ENCODE measurements at regions not wholly inside any gene's neighbourhood (a gene's known extent, or its start where the extent isn't known, plus 50 kb on each side); places are given as distances from the start of the nearest gene placed in this dataset.
"Not testable (repeated sequence)": the region's sequence is repeated elsewhere in the genome, so short reads cannot be mapped to it uniquely, and the experiment has no call there.

- Histone ChIP-seq H3K4me1 (ENCODE audit: insufficient read depth, low read length) (no peaks in the 10 kb centered on the region), H2AFZ (ENCODE audit: low read length) (no peak overlapping the region), H3K9me3 (ENCODE audit: low read length) (peaks cover 15% of the 10 kb centered on the region), H3K27me3 (ENCODE audit: low read length) (no peaks in the 10 kb centered on the region), H3K9me2 (replicated peaks; ENCODE audit: low read length) (no peaks in the 10 kb centered on the region), H3K79me2 (ENCODE audit: low read length) (no peaks in the 10 kb centered on the region), H3K36me3 (ENCODE audit: low read depth, low read length) (peaks cover 24% of the 10 kb centered on the region), H3K4me2 (ENCODE audit: low read length) (no peak overlapping the region), H3K9ac (ENCODE audit: low read length) (no peak overlapping the region), H4K20me1 (ENCODE audit: low read length) (no peaks in the 10 kb centered on the region), H3K27ac (ENCODE audit: low read length) (no peak overlapping the region), H3K4me3 (ENCODE audit: low read length) (no peak overlapping the region), H3F3A (ENCODE audit: low read length, unreplicated experiment) (no peaks in the 10 kb centered on the region)
- intact Hi-C loops (cut with micrococcal nuclease), result no loop called here
- TF ChIP-seq EZH2phosphoT487 (IDR thresholded peaks at IDR 0.05; ENCODE audit: borderline replicate concordance, low read length) (no peak), CTCF (conservative IDR thresholded peaks at IDR 0.05; ENCODE audit: low read depth, low read length) (no peak), EZH2 (IDR thresholded peaks at IDR 0.05; ENCODE audit: low read length, unreplicated experiment) (no peak)
- ATAC-seq (no peak), DNase-seq (no peak)
- ChIA-PET POLR2A (ENCODE audit: unreplicated experiment) (no interaction called here), CTCF (no interaction called here)
- no TSS peak for BruUV-seq (replicated peaks)
Observed at GRCh38 chr15:25094066-25094465, 139.3 kb downstream of the SNRPN start.

GRCh38 chr15:25094519-25094918, 139.7 kb downstream of the SNRPN start:
- no peaks in the 10 kb centered on the region for H4K20me1 ChIP-seq (ENCODE audit: low read length)
- intact Hi-C loops (cut with micrococcal nuclease), result no loop called here

GRCh38 chr15:25095179-25095578, 140.4 kb downstream of the SNRPN start:
- CTCF ChIA-PET, result no interaction called here
- peaks cover 15% of the 10 kb centered on the region; the same call in 1 of the 2 replicates for H3K36me3 ChIP-seq (ENCODE audit: low read depth, low read length)
- no peak for TF ChIP-seq EZH2 (IDR thresholded peaks at IDR 0.05; ENCODE audit: low read length, unreplicated experiment)
- TF ChIP-seq EZH2phosphoT487 (IDR thresholded peaks at IDR 0.05; ENCODE audit: borderline replicate concordance, low read length), result no peak

More at GRCh38 chr15:25094519-25094918, 139.7 kb downstream of the SNRPN start:
- H3K9me3 ChIP-seq (ENCODE audit: low read length), result peaks cover 15% of the 10 kb centered on the region
- ChIA-PET POLR2A (ENCODE audit: unreplicated experiment) (no interaction called here), CTCF (no interaction called here)
- no peaks in the 10 kb centered on the region for H3K27me3 ChIP-seq (ENCODE audit: low read length)
- peaks cover 22% of the 10 kb centered on the region for H3K36me3 ChIP-seq (ENCODE audit: low read depth, low read length)
- no peaks in the 10 kb centered on the region for H3K79me2 ChIP-seq (ENCODE audit: low read length)
- ATAC-seq (no peak), DNase-seq (no peak)
- no peak overlapping the region for H3K4me2 ChIP-seq (ENCODE audit: low read length)
- no peak overlapping the region for H3K9ac ChIP-seq (ENCODE audit: low read length)
- H3F3A ChIP-seq (ENCODE audit: low read length, unreplicated experiment), result no peaks in the 10 kb centered on the region
- no peak overlapping the region for H3K4me3 ChIP-seq (ENCODE audit: low read length)
- no peak for TF ChIP-seq CTCF (conservative IDR thresholded peaks at IDR 0.05; ENCODE audit: low read depth, low read length)
- TF ChIP-seq EZH2phosphoT487 (IDR thresholded peaks at IDR 0.05; ENCODE audit: borderline replicate concordance, low read length), result no peak
- TF ChIP-seq EZH2 (IDR thresholded peaks at IDR 0.05; ENCODE audit: low read length, unreplicated experiment), result no peak
- H3K9me2 ChIP-seq (replicated peaks; ENCODE audit: low read length), result no peaks in the 10 kb centered on the region
- no peak overlapping the region for H3K27ac ChIP-seq (ENCODE audit: low read length)
- BruUV-seq (replicated peaks), result no TSS peak
- H3K4me1 ChIP-seq (ENCODE audit: insufficient read depth, low read length), result no peaks in the 10 kb centered on the region
- no peak overlapping the region for H2AFZ ChIP-seq (ENCODE audit: low read length)

GRCh38 chr15:25099966-25100365, 145.2 kb downstream of the SNRPN start:
- H3K9ac ChIP-seq (ENCODE audit: low read length); H3F3A ChIP-seq (ENCODE audit: low read length, unreplicated experiment); H3K36me3 ChIP-seq (ENCODE audit: low read depth, low read length); H4K20me1 ChIP-seq (ENCODE audit: low read length); ATAC-seq; H3K9me2 ChIP-seq (replicated peaks; ENCODE audit: low read length); H2AFZ ChIP-seq (ENCODE audit: low read length); H3K27ac ChIP-seq (ENCODE audit: low read length); H3K79me2 ChIP-seq (ENCODE audit: low read length); CTCF ChIA-PET; POLR2A ChIA-PET (ENCODE audit: unreplicated experiment); DNase-seq; BruUV-seq (replicated peaks); H3K4me1 ChIP-seq (ENCODE audit: insufficient read depth, low read length); H3K4me3 ChIP-seq (ENCODE audit: low read length); intact Hi-C loops (cut with micrococcal nuclease); H3K4me2 ChIP-seq (ENCODE audit: low read length); H3K27me3 ChIP-seq (ENCODE audit: low read length): not testable (repeated sequence)
- peaks cover 12% of the 10 kb centered on the region; the same call in 1 of the 2 replicates for H3K9me3 ChIP-seq (ENCODE audit: low read length)

More at GRCh38 chr15:25095179-25095578, 140.4 kb downstream of the SNRPN start:
- Histone ChIP-seq H3K9me2 (replicated peaks; ENCODE audit: low read length) (no peaks in the 10 kb centered on the region), H2AFZ (ENCODE audit: low read length) (no peak overlapping the region), H3K79me2 (ENCODE audit: low read length) (no peaks in the 10 kb centered on the region), H4K20me1 (ENCODE audit: low read length) (no peaks in the 10 kb centered on the region), H3K9ac (ENCODE audit: low read length) (no peak overlapping the region), H3K4me2 (ENCODE audit: low read length) (no peak overlapping the region), H3F3A (ENCODE audit: low read length, unreplicated experiment) (no peaks in the 10 kb centered on the region), H3K9me3 (ENCODE audit: low read length) (peaks cover 15% of the 10 kb centered on the region), H3K4me1 (ENCODE audit: insufficient read depth, low read length) (no peaks in the 10 kb centered on the region), H3K27me3 (ENCODE audit: low read length) (no peaks in the 10 kb centered on the region), H3K27ac (ENCODE audit: low read length) (no peak overlapping the region), H3K4me3 (ENCODE audit: low read length) (no peak overlapping the region)
- intact Hi-C loops (cut with micrococcal nuclease), result no loop called here
- BruUV-seq (replicated peaks), result no TSS peak
- POLR2A ChIA-PET (ENCODE audit: unreplicated experiment), result no interaction called here
- no peak for DNase-seq
- no peak for ATAC-seq

Data from PC-3 (cell line).